GM21515 (cell line): ENCODE measurements at regions not wholly inside any gene's neighbourhood (a gene's known extent, or its start where the extent isn't known, plus 50 kb on each side); places are given as distances from the start of the nearest gene placed in this dataset.

Experiments
- ATAC-seq: cut with Tn5 transposase; IDR thresholded peaks from one replicate; pipeline ENCODE4 v1.9.1; 2021; ENCODE audit not compliant: unreplicated experiment

- ATAC-seq: no peak
These were observed 318.5 kb upstream of the CWC22 start for GRCh38 chr2:180325416-180326120.

- ATAC-seq: no peak
These were observed 317.1 kb upstream of the CWC22 start for GRCh38 chr2:180324182-180324581.

GRCh38 chr2:180322781-180323180, 315.7 kb upstream of the CWC22 start:
- ATAC-seq: no peak

- peak; percentile 90 for ATAC-seq
These were observed 312.7 kb upstream of the CWC22 start for GRCh38 chr2:180319586-180320405.

GRCh38 chr2:180314086-180314485, 307.0 kb upstream of the CWC22 start:
- ATAC-seq: no peak

GRCh38 chr2:180312542-180312941, 305.4 kb upstream of the CWC22 start:
- ATAC-seq: no peak

GRCh38 chr2:180307096-180307495, 300.0 kb upstream of the CWC22 start:
- no peak for ATAC-seq

GRCh38 chr2:180306346-180306745, 299.2 kb upstream of the CWC22 start:
- ATAC-seq: no peak

GRCh38 chr2:180291552-180292421, 284.7 kb upstream of the CWC22 start:
- no peak for ATAC-seq

- no peak for ATAC-seq
These were observed 284.0 kb upstream of the CWC22 start for GRCh38 chr2:180291060-180291459.

- no peak for ATAC-seq
These were observed 282.5 kb upstream of the CWC22 start for GRCh38 chr2:180289627-180290026.

- no peak for ATAC-seq
These were observed 272.5 kb upstream of the CWC22 start for GRCh38 chr2:180279581-180279980.

- ATAC-seq: no peak
These were observed 269.6 kb upstream of the CWC22 start for GRCh38 chr2:180276733-180277132.

- no peak for ATAC-seq
These were observed 260.9 kb upstream of the CWC22 start for GRCh38 chr2:180268006-180268405.

- ATAC-seq: no peak
These were observed 254.9 kb upstream of the CWC22 start for GRCh38 chr2:180261976-180262375.

GRCh38 chr2:180258579-180258978, 251.5 kb upstream of the CWC22 start:
- no peak for ATAC-seq

- no peak for ATAC-seq
These were observed 251.0 kb upstream of the CWC22 start for GRCh38 chr2:180258041-180258537.

GRCh38 chr2:180257247-180257646, 250.2 kb upstream of the CWC22 start:
- no peak for ATAC-seq

GRCh38 chr2:180255981-180256380, 248.9 kb upstream of the CWC22 start:
- ATAC-seq: no peak

GRCh38 chr2:180254872-180255271, 247.8 kb upstream of the CWC22 start:
- no peak for ATAC-seq

- no peak for ATAC-seq
These were observed 240.6 kb upstream of the CWC22 start for GRCh38 chr2:180247658-180248057.
